ENCODE measurements at regions not wholly inside any gene's neighbourhood (a gene's known extent, or its start where the extent isn't known, plus 50 kb on each side); places are given as distances from the start of the nearest gene placed in this dataset.

GRCh38 chr15:88735212-88735611 lies 68.0 kb upstream of the ACAN start:
- DNase-seq, result no peak
- H3K27me3 Mint-ChIP-seq, result peaks cover 37% of the 10 kb centered on the region
- H3K27ac Mint-ChIP-seq, result no peak overlapping the region
- no peaks in the 10 kb centered on the region for H3K9me3 Mint-ChIP-seq
- H3K36me3 Mint-ChIP-seq, result no peaks in the 10 kb centered on the region
- CTCF ChIA-PET, result interaction anchor here (0.6 kb wide), 1 partner anchor 111 kb away, joined by 4 read pairs; no protein-coding TSS in a partner anchor
- H3K4me1 Mint-ChIP-seq, result no peaks in the 10 kb centered on the region
- no peak overlapping the region for H3K4me3 Mint-ChIP-seq

GRCh38 chr15:88736204-88736603 lies 67.0 kb upstream of the ACAN start:
- Mint-ChIP-seq H3K9me3 (no peaks in the 10 kb centered on the region), H3K4me1 (no peaks in the 10 kb centered on the region), H3K36me3 (no peaks in the 10 kb centered on the region), H3K27ac (no peak overlapping the region), H3K4me3 (no peak overlapping the region), H3K27me3 (peaks cover 41% of the 10 kb centered on the region)
- CTCF ChIA-PET, result no interaction called here
- no peak for DNase-seq

GRCh38 chr15:88738796-88739195 lies 64.4 kb upstream of the ACAN start:
- no peak overlapping the region for H3K4me3 Mint-ChIP-seq
- CTCF ChIA-PET, result no interaction called here
- no peaks in the 10 kb centered on the region for H3K36me3 Mint-ChIP-seq
- H3K9me3 Mint-ChIP-seq, result no peaks in the 10 kb centered on the region
- DNase-seq, result no peak
- H3K27ac Mint-ChIP-seq, result no peak overlapping the region
- peaks cover 47% of the 10 kb centered on the region for H3K27me3 Mint-ChIP-seq
- H3K4me1 Mint-ChIP-seq, result no peaks in the 10 kb centered on the region

GRCh38 chr15:88739541-88739940 lies 63.7 kb upstream of the ACAN start:
- CTCF ChIA-PET, result no interaction called here
- Mint-ChIP-seq H3K4me1 (no peaks in the 10 kb centered on the region), H3K9me3 (no peaks in the 10 kb centered on the region), H3K4me3 (no peak overlapping the region), H3K27me3 (peaks cover 45% of the 10 kb centered on the region), H3K36me3 (no peaks in the 10 kb centered on the region), H3K27ac (no peak overlapping the region)
- no peak for DNase-seq

GRCh38 chr15:88740356-88740755 lies 62.9 kb upstream of the ACAN start:
- no peaks in the 10 kb centered on the region for H3K4me1 Mint-ChIP-seq
- no peak for DNase-seq
- peaks cover 49% of the 10 kb centered on the region for H3K27me3 Mint-ChIP-seq
- H3K4me3 Mint-ChIP-seq, result no peak overlapping the region
- no peak overlapping the region for H3K27ac Mint-ChIP-seq
- H3K36me3 Mint-ChIP-seq, result no peaks in the 10 kb centered on the region
- CTCF ChIA-PET, result no interaction called here
- H3K9me3 Mint-ChIP-seq, result no peaks in the 10 kb centered on the region

DNA sequence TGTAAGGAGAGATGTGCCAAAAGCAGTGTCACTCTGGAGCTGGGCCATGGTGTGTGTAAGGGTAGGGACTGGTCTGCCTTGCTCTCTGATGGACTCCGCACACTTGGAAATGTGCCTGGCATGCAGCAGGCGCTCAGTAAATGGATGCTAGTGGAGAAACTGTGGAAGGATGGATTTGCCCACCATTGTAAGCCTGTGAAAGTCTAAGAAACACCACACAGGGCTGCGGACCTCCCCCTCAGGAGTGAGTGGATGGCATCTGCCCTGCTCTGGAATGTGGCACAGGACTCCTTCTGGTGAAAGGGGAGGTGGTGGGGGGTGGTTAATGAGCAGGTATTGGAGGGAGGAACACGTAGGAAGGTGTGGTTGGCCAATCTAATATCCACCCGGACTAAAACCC lies 62.2 kb upstream of the ACAN start:
- Mint-ChIP-seq H3K36me3 (no peaks in the 10 kb centered on the region), H3K27me3 (peaks cover 47% of the 10 kb centered on the region), H3K9me3 (no peaks in the 10 kb centered on the region), H3K4me1 (no peaks in the 10 kb centered on the region), H3K4me3 (no peak overlapping the region), H3K27ac (no peak overlapping the region)
- CTCF ChIA-PET, result no interaction called here
- no peak for DNase-seq

- no peak for DNase-seq
- no peak overlapping the region for H3K27ac Mint-ChIP-seq
- no peak overlapping the region for H3K4me3 Mint-ChIP-seq
- H3K27me3 Mint-ChIP-seq, result peaks cover 47% of the 10 kb centered on the region
- CTCF ChIA-PET, result no interaction called here
- H3K9me3 Mint-ChIP-seq, result no peaks in the 10 kb centered on the region
- H3K4me1 Mint-ChIP-seq, result no peaks in the 10 kb centered on the region
- H3K36me3 Mint-ChIP-seq, result no peaks in the 10 kb centered on the region
These were observed 61.6 kb upstream of the ACAN start for GRCh38 chr15:88741671-88742070.

DNA sequence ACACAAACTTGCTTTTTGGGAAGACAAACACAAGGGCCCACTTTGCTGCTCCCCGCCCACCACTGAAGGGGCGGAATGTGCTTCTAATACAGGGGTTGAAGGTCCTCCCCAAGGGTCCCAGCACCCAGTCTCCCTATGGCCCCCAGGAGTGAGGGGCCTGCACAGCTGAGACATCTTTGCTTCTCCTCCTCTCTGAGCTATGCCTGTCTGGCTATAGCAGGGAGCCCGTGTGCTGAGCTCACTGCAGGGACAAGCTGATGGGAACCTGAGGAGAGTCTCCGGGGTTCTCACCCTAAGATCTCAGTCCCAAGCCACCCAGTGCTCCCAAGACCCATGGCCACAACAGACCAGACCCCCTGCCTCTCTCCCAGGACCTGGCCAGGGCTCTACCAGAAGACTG lies 61.1 kb upstream of the ACAN start:
- no peaks in the 10 kb centered on the region for H3K4me1 Mint-ChIP-seq
- CTCF ChIA-PET, result no interaction called here
- no peak overlapping the region for H3K4me3 Mint-ChIP-seq
- H3K27me3 Mint-ChIP-seq, result peaks cover 47% of the 10 kb centered on the region
- no peaks in the 10 kb centered on the region for H3K36me3 Mint-ChIP-seq
- H3K9me3 Mint-ChIP-seq, result no peaks in the 10 kb centered on the region
- no peak for DNase-seq
- no peak overlapping the region for H3K27ac Mint-ChIP-seq

DNA sequence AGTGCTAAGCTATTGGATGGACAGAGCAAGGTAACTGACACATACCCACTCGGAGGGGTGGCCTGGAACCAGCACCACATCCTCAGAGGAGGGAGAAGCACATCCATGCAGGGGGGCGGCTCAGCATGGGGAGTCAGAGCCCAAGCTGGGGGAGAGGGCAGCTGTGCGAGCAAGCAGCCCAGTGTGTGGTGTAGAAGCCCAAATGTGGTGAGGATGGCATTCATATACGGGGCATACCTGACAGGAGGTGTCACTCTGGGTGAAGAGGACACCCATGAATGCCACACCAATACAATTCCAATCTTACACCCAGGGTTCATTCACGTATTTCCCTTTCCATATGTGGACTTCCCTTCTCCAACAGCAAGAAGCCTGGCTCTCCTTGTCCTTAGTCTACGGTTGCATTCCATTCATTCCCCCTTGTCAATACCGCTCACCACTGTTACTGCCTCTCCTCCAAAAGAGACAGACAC lies 58.7 kb upstream of the ACAN start:
- CTCF ChIA-PET, result no interaction called here
- Mint-ChIP-seq H3K9me3 (no peaks in the 10 kb centered on the region), H3K27ac (no peak overlapping the region), H3K27me3 (peaks cover 36% of the 10 kb centered on the region), H3K4me3 (no peak overlapping the region), H3K36me3 (no peaks in the 10 kb centered on the region), H3K4me1 (no peaks in the 10 kb centered on the region)
- DNase-seq, result no peak

GRCh38 chr15:88745065-88745464 lies 58.2 kb upstream of the ACAN start:
- H3K4me1 Mint-ChIP-seq, result no peaks in the 10 kb centered on the region
- H3K27me3 Mint-ChIP-seq, result peaks cover 34% of the 10 kb centered on the region

DNA sequence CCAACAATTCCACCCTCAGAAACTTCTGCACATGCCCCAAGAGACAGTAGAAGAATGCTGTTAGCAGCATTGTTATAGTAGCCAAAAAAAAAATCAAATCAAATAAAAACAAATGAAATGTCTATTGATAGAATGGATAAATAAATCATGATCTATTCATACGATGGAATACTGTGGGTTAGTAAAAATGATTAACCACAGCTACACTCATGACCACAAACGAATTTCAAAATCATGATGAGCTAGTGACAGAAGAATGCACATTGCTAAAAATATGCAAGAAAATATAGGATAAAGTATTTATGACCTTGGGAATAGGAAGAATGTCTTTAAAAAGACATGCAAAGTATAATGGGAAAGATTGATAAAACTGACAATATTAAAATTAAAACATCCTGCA lies 57.5 kb upstream of the ACAN start:
- Mint-ChIP-seq H3K36me3 (no peaks in the 10 kb centered on the region), H3K4me1 (no peaks in the 10 kb centered on the region), H3K9me3 (no peaks in the 10 kb centered on the region), H3K27ac (no peak overlapping the region), H3K4me3 (no peak overlapping the region), H3K27me3 (peaks cover 34% of the 10 kb centered on the region)
- CTCF ChIA-PET, result no interaction called here
- DNase-seq, result no peak

More at GRCh38 chr15:88745065-88745464, 58.2 kb upstream of the ACAN start:
- CTCF ChIA-PET, result no interaction called here
- Mint-ChIP-seq H3K36me3 (no peaks in the 10 kb centered on the region), H3K9me3 (no peaks in the 10 kb centered on the region), H3K4me3 (no peak overlapping the region), H3K27ac (no peak overlapping the region)
- DNase-seq, result no peak

- Mint-ChIP-seq H3K36me3 (no peaks in the 10 kb centered on the region), H3K4me1 (no peaks in the 10 kb centered on the region), H3K4me3 (no peak overlapping the region), H3K27ac (no peak overlapping the region), H3K27me3 (peaks cover 31% of the 10 kb centered on the region), H3K9me3 (no peaks in the 10 kb centered on the region)
- no peak for DNase-seq
- CTCF ChIA-PET, result no interaction called here
These were observed 56.8 kb upstream of the ACAN start for GRCh38 chr15:88746451-88746850.

- Mint-ChIP-seq H3K27ac (no peak overlapping the region), H3K36me3 (no peaks in the 10 kb centered on the region), H3K4me1 (no peaks in the 10 kb centered on the region), H3K4me3 (no peak overlapping the region), H3K27me3 (peaks cover 33% of the 10 kb centered on the region), H3K9me3 (no peaks in the 10 kb centered on the region)
- CTCF ChIA-PET, result no interaction called here
- no peak for DNase-seq
These were observed 56.1 kb upstream of the ACAN start for GRCh38 chr15:88747111-88747510.

DNA sequence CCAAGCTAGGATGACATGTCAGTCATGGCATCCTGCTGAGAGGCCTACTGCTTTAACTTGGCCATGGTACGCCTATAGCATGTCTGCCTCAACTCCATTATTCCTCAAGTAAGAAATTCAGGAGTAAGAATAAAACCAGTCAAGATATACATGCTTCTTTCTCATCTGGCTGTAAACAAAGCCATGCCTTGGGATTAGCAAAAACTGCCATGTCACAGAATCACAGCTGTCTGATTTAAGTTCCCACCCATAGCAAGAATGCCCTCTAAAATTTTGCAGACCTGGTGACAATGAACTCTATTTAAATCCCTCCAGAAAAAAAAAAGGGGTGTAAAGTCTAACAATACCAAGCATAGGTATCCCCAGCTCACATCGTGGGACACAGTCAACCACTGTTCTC lies 55.6 kb upstream of the ACAN start:
- CTCF ChIA-PET, result no interaction called here

GRCh38 chr15:88748081-88748480 lies 55.2 kb upstream of the ACAN start:
- H3K27ac Mint-ChIP-seq, result no peak overlapping the region
- H3K27me3 Mint-ChIP-seq, result peaks cover 40% of the 10 kb centered on the region
- H3K36me3 Mint-ChIP-seq, result no peaks in the 10 kb centered on the region
- CTCF ChIA-PET, result no interaction called here
- H3K4me3 Mint-ChIP-seq, result no peak overlapping the region
- no peaks in the 10 kb centered on the region for H3K9me3 Mint-ChIP-seq
- no peaks in the 10 kb centered on the region for H3K4me1 Mint-ChIP-seq
- no peak for DNase-seq

More for the DNA sequence above, 55.6 kb upstream of the ACAN start:
- H3K4me1 Mint-ChIP-seq, result no peaks in the 10 kb centered on the region
- no peak for DNase-seq
- peaks cover 36% of the 10 kb centered on the region for H3K27me3 Mint-ChIP-seq
- no peak overlapping the region for H3K4me3 Mint-ChIP-seq
- no peaks in the 10 kb centered on the region for H3K9me3 Mint-ChIP-seq
- H3K27ac Mint-ChIP-seq, result no peak overlapping the region
- no peaks in the 10 kb centered on the region for H3K36me3 Mint-ChIP-seq

- CTCF ChIA-PET, result no interaction called here
- peaks cover 40% of the 10 kb centered on the region for H3K27me3 Mint-ChIP-seq
- no peaks in the 10 kb centered on the region for H3K9me3 Mint-ChIP-seq
- no peak overlapping the region for H3K27ac Mint-ChIP-seq
- no peak for DNase-seq
- no peaks in the 10 kb centered on the region for H3K4me1 Mint-ChIP-seq
- no peak overlapping the region for H3K4me3 Mint-ChIP-seq
- no peaks in the 10 kb centered on the region for H3K36me3 Mint-ChIP-seq
These were observed 54.6 kb upstream of the ACAN start for GRCh38 chr15:88748651-88749050.

Measured in activated naive CD4-positive, alpha-beta T cell treated with anti-CD3 and anti-CD28 coated beads, Interleukin-2, amount 10 ng/mL, durations not matched to agents 7 days and 5 days (primary cell).